ENCODE measurements at regions not wholly inside any gene's neighbourhood (a gene's known extent, or its start where the extent isn't known, plus 50 kb on each side); places are given as distances from the start of the nearest gene placed in this dataset.

DNA sequence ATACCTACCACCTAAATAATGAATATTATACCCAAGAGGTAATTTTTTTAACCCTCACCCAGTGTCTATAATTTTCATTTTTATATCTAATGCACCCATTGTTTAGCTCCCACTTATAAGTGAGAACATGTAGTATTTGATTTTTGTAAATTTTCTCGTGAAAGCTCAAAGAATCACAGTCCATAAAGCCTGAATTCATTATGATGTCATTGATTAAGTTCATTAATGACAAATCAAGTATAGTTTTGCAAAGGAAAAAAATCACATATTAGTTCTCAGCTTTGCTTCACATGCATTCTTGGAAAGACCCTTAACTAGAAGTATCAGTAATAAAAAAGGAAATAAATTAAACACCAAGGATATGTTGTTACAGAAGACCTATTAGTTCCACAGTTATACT, 425.3 kb upstream of the UBE2E2 start:
- no peak for TF ChIP-seq SIN3A (IDR thresholded peaks at IDR 0.05; ENCODE audit: borderline replicate concordance, insufficient read depth, low read length)
- TF ChIP-seq, protein P1, sequence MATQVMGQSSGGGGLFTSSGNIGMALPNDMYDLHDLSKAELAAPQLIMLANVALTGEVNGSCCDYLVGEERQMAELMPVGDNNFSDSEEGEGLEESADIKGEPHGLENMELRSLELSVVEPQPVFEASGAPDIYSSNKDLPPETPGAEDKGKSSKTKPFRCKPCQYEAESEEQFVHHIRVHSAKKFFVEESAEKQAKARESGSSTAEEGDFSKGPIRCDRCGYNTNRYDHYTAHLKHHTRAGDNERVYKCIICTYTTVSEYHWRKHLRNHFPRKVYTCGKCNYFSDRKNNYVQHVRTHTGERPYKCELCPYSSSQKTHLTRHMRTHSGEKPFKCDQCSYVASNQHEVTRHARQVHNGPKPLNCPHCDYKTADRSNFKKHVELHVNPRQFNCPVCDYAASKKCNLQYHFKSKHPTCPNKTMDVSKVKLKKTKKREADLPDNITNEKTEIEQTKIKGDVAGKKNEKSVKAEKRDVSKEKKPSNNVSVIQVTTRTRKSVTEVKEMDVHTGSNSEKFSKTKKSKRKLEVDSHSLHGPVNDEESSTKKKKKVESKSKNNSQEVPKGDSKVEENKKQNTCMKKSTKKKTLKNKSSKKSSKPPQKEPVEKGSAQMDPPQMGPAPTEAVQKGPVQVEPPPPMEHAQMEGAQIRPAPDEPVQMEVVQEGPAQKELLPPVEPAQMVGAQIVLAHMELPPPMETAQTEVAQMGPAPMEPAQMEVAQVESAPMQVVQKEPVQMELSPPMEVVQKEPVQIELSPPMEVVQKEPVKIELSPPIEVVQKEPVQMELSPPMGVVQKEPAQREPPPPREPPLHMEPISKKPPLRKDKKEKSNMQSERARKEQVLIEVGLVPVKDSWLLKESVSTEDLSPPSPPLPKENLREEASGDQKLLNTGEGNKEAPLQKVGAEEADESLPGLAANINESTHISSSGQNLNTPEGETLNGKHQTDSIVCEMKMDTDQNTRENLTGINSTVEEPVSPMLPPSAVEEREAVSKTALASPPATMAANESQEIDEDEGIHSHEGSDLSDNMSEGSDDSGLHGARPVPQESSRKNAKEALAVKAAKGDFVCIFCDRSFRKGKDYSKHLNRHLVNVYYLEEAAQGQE (IDR thresholded peaks at IDR 0.05; ENCODE audit: insufficient read depth in 1 of 2, low read depth in 2 of 2, low read length in 2 of 2) = no peak
- no peak for TF ChIP-seq FOXP2 (optimal IDR thresholded peaks at IDR 0.05; ENCODE audit: borderline replicate concordance, extremely low read depth, extremely low read length, insufficient read depth)
- TF ChIP-seq TAF1 (IDR thresholded peaks at IDR 0.05; ENCODE audit: borderline replicate concordance, insufficient read depth, low read length) = no peak
- no peak for TF ChIP-seq POLR2AphosphoS5 (IDR thresholded peaks at IDR 0.05; ENCODE audit: low read depth, low read length)

DNA sequence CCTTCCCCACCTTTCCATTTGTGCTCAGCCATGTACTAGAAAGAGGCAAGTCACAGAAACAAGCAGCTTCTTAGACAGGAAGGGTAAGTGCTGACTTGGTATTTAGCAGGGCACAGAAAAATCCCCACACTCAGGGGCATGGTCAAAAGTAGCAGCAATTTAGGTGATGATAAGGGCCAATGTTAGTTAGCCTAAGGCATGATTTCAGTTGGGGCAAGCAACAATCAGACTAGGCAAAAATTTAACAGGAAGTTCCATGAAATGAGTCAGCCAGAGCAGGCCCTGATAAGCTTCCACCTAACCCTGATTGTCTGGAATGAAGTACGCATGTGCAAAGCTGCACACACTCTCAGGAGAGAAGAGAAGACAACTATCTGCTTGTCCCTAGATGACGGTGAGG, 423.4 kb upstream of the UBE2E2 start:
- TF ChIP-seq POLR2AphosphoS5 (IDR thresholded peaks at IDR 0.05; ENCODE audit: low read depth, low read length) = no peak
- TF ChIP-seq, protein P1 (IDR thresholded peaks at IDR 0.05; ENCODE audit: insufficient read depth in 1 of 2, low read depth in 2 of 2, low read length in 2 of 2) = no peak
- TF ChIP-seq FOXP2 (optimal IDR thresholded peaks at IDR 0.05; ENCODE audit: borderline replicate concordance, extremely low read depth, extremely low read length, insufficient read depth) = no peak
- no peak for TF ChIP-seq TAF1 (IDR thresholded peaks at IDR 0.05; ENCODE audit: borderline replicate concordance, insufficient read depth, low read length)
- TF ChIP-seq SIN3A (IDR thresholded peaks at IDR 0.05; ENCODE audit: borderline replicate concordance, insufficient read depth, low read length) = no peak

DNA sequence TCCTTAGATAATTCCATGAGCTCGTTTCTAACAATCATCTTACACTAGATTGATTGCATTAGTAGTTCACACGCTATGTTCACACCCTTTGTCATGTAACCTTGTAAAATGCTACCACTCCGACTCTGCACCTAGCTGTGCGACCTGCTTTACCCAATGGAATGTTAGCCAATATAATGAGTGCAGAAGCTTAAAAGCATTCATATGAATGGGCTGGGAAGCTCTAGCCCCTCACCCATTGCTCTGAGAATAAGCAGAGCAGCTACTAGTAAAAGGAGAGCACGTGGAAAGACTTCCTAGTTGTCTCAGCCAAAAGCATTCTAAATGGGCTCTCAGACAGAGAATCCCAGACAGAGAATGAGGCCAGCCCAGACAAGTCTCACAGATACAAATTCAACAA, 410.6 kb upstream of the UBE2E2 start:
- no peak for TF ChIP-seq POLR2AphosphoS5 (IDR thresholded peaks at IDR 0.05; ENCODE audit: low read depth, low read length)
- no peak for TF ChIP-seq FOXP2 (optimal IDR thresholded peaks at IDR 0.05; ENCODE audit: borderline replicate concordance, extremely low read depth, extremely low read length, insufficient read depth)
- TF ChIP-seq TAF1 (IDR thresholded peaks at IDR 0.05; ENCODE audit: borderline replicate concordance, insufficient read depth, low read length) = no peak
- TF ChIP-seq, protein P1 (IDR thresholded peaks at IDR 0.05; ENCODE audit: insufficient read depth in 1 of 2, low read depth in 2 of 2, low read length in 2 of 2) = no peak
- TF ChIP-seq SIN3A (IDR thresholded peaks at IDR 0.05; ENCODE audit: borderline replicate concordance, insufficient read depth, low read length) = no peak

- TF ChIP-seq FOXP2 (optimal IDR thresholded peaks at IDR 0.05; ENCODE audit: borderline replicate concordance, extremely low read depth, extremely low read length, insufficient read depth) (no peak), SIN3A (IDR thresholded peaks at IDR 0.05; ENCODE audit: borderline replicate concordance, insufficient read depth, low read length) (no peak), POLR2AphosphoS5 (IDR thresholded peaks at IDR 0.05; ENCODE audit: low read depth, low read length) (no peak), TAF1 (IDR thresholded peaks at IDR 0.05; ENCODE audit: borderline replicate concordance, insufficient read depth, low read length) (no peak)
- TF ChIP-seq, protein P1 (IDR thresholded peaks at IDR 0.05; ENCODE audit: insufficient read depth in 1 of 2, low read depth in 2 of 2, low read length in 2 of 2) = no peak
These were observed 407.2 kb upstream of the UBE2E2 start for GRCh38 chr3:22795917-22796316.

- TF ChIP-seq, protein P1 (IDR thresholded peaks at IDR 0.05; ENCODE audit: insufficient read depth in 1 of 2, low read depth in 2 of 2, low read length in 2 of 2) = peak in 1 of 2 experiments; percentile 71; a peak in 2 of 4 replicates
- no peak for TF ChIP-seq SIN3A (IDR thresholded peaks at IDR 0.05; ENCODE audit: borderline replicate concordance, insufficient read depth, low read length)
- no peak for TF ChIP-seq POLR2AphosphoS5 (IDR thresholded peaks at IDR 0.05; ENCODE audit: low read depth, low read length)
- no peak for TF ChIP-seq FOXP2 (optimal IDR thresholded peaks at IDR 0.05; ENCODE audit: borderline replicate concordance, extremely low read depth, extremely low read length, insufficient read depth)
These were observed 404.7 kb upstream of the UBE2E2 start for GRCh38 chr3:22798461-22798860.
